Activated CD4-positive, alpha-beta T cell treated with anti-CD3 and anti-CD28 coated beads, Interleukin-2, Interleukin-6, amounts not matched to agents 100 ng/mL and 50 ng/mL, durations not matched to agents 16 hours and 8 hours (primary cell): ENCODE measurements at regions not wholly inside any gene's neighbourhood (a gene's known extent, or its start where the extent isn't known, plus 50 kb on each side); places are given as distances from the start of the nearest gene placed in this dataset.

Experiments used
- DNase-seq: peaks from one replicate; pipeline ENCODE4 v3.0.0-alpha.2; 2020

GRCh38 chr10:31635415-31636065, 293.1 kb downstream of the ARHGAP12 start:
- peak; percentile 2 for DNase-seq

- DNase-seq, result no peak
These were observed 293.6 kb downstream of the ARHGAP12 start for GRCh38 chr10:31635009-31635408.

GRCh38 chr10:31630861-31631567, 297.6 kb downstream of the ARHGAP12 start:
- no peak for DNase-seq

GRCh38 chr10:31625566-31625965, 303.1 kb downstream of the ARHGAP12 start:
- no peak for DNase-seq

- no peak for DNase-seq
These were observed 304.0 kb downstream of the ARHGAP12 start for GRCh38 chr10:31624611-31625010.

GRCh38 chr10:31623947-31624346, 304.7 kb downstream of the ARHGAP12 start:
- no peak for DNase-seq

- no peak for DNase-seq
These were observed 304.4 kb downstream of the ZEB1 start for GRCh38 chr10:31623466-31623865.

GRCh38 chr10:31622978-31623377, 304.0 kb downstream of the ZEB1 start:
- no peak for DNase-seq

GRCh38 chr10:31621733-31622132, 302.7 kb downstream of the ZEB1 start:
- no peak for DNase-seq

GRCh38 chr10:31620226-31621151, 301.5 kb downstream of the ZEB1 start:
- no peak for DNase-seq

- DNase-seq, result no peak
These were observed 300.6 kb downstream of the ZEB1 start for GRCh38 chr10:31619531-31620061.

- no peak for DNase-seq
These were observed 299.7 kb downstream of the ZEB1 start for GRCh38 chr10:31618541-31619291.

GRCh38 chr10:31617757-31618156, 298.7 kb downstream of the ZEB1 start:
- no peak for DNase-seq

GRCh38 chr10:31617133-31617532, 298.1 kb downstream of the ZEB1 start:
- no peak for DNase-seq

GRCh38 chr10:31615129-31615528, 296.1 kb downstream of the ZEB1 start:
- DNase-seq, result no peak

GRCh38 chr10:31614611-31615010, 295.6 kb downstream of the ZEB1 start:
- DNase-seq, result no peak

- no peak for DNase-seq
These were observed 293.1 kb downstream of the ZEB1 start for GRCh38 chr10:31612082-31612481.

- DNase-seq, result no peak
These were observed 292.1 kb downstream of the ZEB1 start for GRCh38 chr10:31611161-31611560.

- DNase-seq, result no peak
These were observed 288.5 kb downstream of the ZEB1 start for GRCh38 chr10:31607481-31607880.

- DNase-seq, result no peak
These were observed 287.8 kb downstream of the ZEB1 start for GRCh38 chr10:31606841-31607240.

GRCh38 chr10:31605861-31606525, 287.0 kb downstream of the ZEB1 start:
- DNase-seq, result no peak

- DNase-seq, result no peak
These were observed 286.4 kb downstream of the ZEB1 start for GRCh38 chr10:31605426-31605825.
